NCI-H1930 (cell line): ENCODE measurements at regions not wholly inside any gene's neighbourhood (a gene's known extent, or its start where the extent isn't known, plus 50 kb on each side); places are given as distances from the start of the nearest gene placed in this dataset.

Source experiments
- DNase-seq, 2 experiments: peaks; one replicate each; lab custom pipeline; 2025; lab: John Stamatoyannopoulos, UW

- DNase-seq, result no peak
These were observed 196.6 kb downstream of the HS3ST3A1 start for GRCh38 chr17:13405080-13405479.

- DNase-seq, result no peak
These were observed 197.5 kb downstream of the HS3ST3A1 start for GRCh38 chr17:13403982-13404946.

- DNase-seq, result no peak
These were observed 201.2 kb downstream of the HS3ST3A1 start for GRCh38 chr17:13400491-13400890.

- DNase-seq, result no peak
These were observed 202.9 kb downstream of the HS3ST3A1 start for GRCh38 chr17:13398853-13399252.

- no peak for DNase-seq
These were observed 203.6 kb downstream of the HS3ST3A1 start for GRCh38 chr17:13398091-13398490.

- no peak for DNase-seq
These were observed 205.9 kb downstream of the HS3ST3A1 start for GRCh38 chr17:13395862-13396261.

- no peak for DNase-seq
These were observed 206.4 kb downstream of the HS3ST3A1 start for GRCh38 chr17:13395346-13395745.

GRCh38 chr17:13393841-13394710 lies 207.7 kb downstream of the HS3ST3A1 start:
- DNase-seq, result no peak

- no peak for DNase-seq
These were observed 213.8 kb downstream of the HS3ST3A1 start for GRCh38 chr17:13387952-13388351.

- DNase-seq, result no peak
These were observed 214.5 kb downstream of the HS3ST3A1 start for GRCh38 chr17:13387236-13387635.

- no peak for DNase-seq
These were observed 216.2 kb downstream of the HS3ST3A1 start for GRCh38 chr17:13385481-13385911.

GRCh38 chr17:13384626-13385025 lies 217.1 kb downstream of the HS3ST3A1 start:
- DNase-seq, result no peak

GRCh38 chr17:13378361-13378760 lies 223.4 kb downstream of the HS3ST3A1 start:
- no peak for DNase-seq

- no peak for DNase-seq
These were observed 227.3 kb downstream of the HS3ST3A1 start for GRCh38 chr17:13374203-13375143.

- no peak for DNase-seq
These were observed 229.3 kb downstream of the HS3ST3A1 start for GRCh38 chr17:13372432-13372831.

- DNase-seq, result no peak
These were observed 234.6 kb downstream of the HS3ST3A1 start for GRCh38 chr17:13367154-13367553.

- no peak for DNase-seq
These were observed 236.4 kb downstream of the HS3ST3A1 start for GRCh38 chr17:13365331-13365730.

- no peak for DNase-seq
These were observed 238.0 kb downstream of the HS3ST3A1 start for GRCh38 chr17:13363771-13364170.

GRCh38 chr17:13362341-13363122 lies 239.2 kb downstream of the HS3ST3A1 start:
- DNase-seq, result no peak

- no peak for DNase-seq
These were observed 242.0 kb downstream of the HS3ST3A1 start for GRCh38 chr17:13359774-13360173.

GRCh38 chr17:13355054-13355453 lies 246.7 kb downstream of the HS3ST3A1 start:
- no peak for DNase-seq
